NCI-H1105 treated with DMSO at 0.1 percent for 48 hours (cell line): ENCODE measurements at regions not wholly inside any gene's neighbourhood (a gene's known extent, or its start where the extent isn't known, plus 50 kb on each side); places are given as distances from the start of the nearest gene placed in this dataset.

Source experiments
- DNase-seq: peaks from one replicate; lab custom pipeline; 2025; lab: John Stamatoyannopoulos, UW

DNA sequence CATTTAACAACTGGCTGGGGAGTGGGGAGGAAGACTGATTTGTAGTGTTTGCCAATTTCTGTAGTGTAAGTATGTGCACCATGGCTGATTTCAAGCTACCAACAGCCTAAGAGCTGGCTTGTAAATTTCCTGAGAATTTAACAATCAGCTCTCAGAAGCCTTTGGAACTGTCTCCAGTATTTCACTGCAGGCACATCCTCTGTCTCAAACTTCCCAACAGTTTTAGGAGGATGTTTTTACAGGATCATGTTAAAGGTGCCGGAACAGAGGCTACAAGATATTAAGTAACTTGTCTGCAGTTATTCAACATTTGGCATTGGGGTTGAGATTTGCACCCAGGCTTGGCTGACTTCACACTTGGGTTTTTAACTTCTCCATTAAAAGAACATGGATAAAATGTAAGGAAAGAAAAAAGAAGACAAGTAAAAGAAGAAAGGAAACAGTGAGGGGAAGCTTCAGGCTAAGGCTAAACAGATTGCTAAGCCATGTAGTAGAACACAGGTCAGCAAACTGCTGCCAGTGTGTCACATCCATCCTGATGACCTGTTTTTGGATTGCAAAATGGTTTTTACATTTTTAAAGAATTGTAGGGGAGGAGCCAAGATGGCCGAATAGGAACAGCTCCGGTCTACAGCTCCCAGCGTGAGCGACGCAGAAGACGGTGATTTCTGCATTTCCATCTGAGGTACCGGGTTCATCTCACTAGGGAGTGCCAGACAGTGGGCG lies 204.8 kb upstream of the SESN3 start:
- peak; percentile 7 for DNase-seq

GRCh38 chr11:95435192-95435591 lies 204.2 kb upstream of the SESN3 start:
- no peak for DNase-seq

- DNase-seq, result no peak
These were observed 203.6 kb upstream of the SESN3 start for GRCh38 chr11:95434489-95435057.

GRCh38 chr11:95434009-95434408 lies 203.0 kb upstream of the SESN3 start:
- no peak for DNase-seq

DNA sequence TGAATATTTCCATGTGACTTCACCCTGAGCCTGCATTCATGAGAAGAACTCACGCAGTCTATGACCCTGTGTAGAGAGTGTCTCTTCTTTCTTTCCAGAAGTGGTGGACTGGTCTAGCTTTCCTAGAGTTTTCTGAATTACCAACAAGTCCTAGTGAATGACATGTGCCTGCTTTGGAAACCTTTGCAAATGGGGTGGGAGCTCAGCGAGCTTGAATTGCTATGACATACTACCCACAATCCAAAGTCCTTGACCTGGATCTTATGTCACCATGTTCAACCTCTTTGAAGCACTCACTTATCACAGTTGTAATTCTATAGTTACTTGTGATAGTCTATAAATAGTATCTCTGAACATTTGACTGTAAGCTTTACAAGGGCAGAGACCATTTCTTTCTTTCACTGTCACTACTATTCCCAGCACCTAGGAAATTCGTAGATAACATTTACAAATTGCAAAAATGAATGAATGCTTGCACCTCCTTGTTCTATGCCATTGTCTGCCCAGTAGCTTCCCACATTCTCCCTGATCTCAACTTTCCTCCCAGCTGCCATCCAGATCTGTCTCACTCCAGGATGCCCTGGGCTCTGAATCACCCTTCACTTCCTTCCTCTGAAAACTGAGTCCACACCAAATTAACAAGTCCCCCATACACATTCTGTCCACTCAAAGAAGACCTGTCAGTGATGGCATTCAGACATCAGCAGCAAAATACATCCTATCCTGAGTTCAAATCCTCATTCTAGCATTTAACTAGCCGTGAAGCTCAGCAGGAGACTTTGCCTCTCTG lies 201.9 kb upstream of the SESN3 start:
- no peak for DNase-seq

GRCh38 chr11:95429376-95429907 lies 198.4 kb upstream of the SESN3 start:
- DNase-seq, result no peak

DNA sequence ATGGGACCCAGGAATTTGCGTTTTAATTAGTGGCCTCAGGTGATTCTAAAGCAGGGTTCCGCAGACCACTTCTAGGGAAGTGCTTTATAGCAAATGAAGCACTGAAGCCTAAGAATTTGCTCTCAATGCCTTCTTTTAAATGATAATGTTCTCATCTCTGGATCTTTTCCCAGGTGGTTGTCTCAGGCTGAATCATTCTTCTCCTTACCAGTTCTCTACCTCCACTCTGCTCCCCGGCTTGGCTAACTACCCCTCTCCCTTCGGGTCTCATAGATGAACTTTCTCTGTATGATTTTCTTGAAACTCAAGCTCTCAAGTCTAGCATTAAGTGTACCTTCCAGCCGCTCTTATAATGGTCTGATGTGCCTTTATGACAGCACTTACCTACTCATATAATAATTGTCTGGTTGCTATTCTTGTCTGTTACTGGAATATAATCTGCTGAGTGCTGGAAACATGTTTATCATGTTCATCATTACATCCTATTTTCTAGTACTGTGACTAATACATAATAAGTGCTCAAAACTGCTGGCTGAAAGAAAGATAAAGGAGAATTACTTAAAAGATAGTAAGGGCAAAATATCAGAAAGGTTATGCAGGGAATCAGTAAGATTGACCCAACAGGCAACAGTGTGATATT lies 195.9 kb upstream of the SESN3 start:
- DNase-seq, result no peak

DNA sequence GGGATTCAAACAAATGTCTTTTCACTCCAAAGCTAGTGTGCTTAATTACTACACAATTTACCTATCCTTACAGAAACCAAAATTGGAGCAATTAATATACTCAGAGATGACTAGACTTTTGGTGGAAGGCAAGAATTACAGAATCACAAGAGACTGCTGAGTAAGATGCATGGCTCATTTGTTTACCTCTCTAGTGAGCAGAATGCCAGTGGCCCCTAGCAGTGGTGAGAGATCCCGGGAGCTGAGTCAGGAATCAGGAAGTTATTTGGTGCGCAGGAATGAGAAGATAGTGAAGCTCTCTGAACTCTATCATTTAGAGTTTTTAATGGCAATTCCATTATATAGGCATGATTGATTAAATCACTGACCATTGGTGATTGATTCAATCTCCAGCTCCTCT lies 188.9 kb upstream of the SESN3 start:
- DNase-seq, result no peak

DNA sequence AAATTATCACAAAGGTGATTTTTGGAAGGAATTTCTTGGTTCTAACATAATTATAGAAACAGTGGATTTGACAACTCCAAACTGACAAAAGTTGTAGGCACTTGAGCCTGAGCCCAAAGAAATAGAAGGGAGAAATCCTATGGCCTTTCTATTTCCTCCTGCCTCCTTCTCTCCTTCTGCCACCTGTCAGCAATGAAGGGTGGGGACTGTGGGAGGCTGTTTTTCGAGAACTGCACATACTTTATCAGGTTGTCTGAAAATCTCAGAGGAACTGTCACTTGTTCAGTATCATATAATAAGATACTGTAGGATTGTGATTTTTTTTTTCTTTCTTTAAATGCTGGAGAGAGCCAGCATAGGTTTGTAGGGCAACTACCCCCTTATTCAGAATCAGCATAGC lies 187.9 kb upstream of the SESN3 start:
- no peak for DNase-seq

DNA sequence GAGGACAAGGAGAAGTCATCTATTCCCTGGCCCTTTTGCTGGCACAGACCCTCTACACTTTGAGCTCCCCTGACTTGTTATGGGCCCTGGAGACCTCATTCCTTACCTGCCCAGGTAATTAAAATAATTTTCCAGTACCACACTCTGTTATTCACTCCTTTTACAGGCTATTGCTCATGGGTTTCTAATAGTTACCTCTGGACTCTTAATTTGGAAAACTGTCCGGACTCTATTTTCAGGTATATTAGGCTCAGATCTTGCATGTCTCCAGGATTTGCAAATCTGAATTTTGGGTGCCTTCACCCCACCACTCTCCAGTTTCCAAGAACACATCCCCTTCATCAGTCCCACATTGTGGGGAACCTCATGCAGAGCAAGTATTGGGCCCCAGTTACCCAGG lies 186.8 kb upstream of the SESN3 start:
- no peak for DNase-seq

GRCh38 chr11:95415837-95416304 lies 184.9 kb upstream of the SESN3 start:
- no peak for DNase-seq

DNA sequence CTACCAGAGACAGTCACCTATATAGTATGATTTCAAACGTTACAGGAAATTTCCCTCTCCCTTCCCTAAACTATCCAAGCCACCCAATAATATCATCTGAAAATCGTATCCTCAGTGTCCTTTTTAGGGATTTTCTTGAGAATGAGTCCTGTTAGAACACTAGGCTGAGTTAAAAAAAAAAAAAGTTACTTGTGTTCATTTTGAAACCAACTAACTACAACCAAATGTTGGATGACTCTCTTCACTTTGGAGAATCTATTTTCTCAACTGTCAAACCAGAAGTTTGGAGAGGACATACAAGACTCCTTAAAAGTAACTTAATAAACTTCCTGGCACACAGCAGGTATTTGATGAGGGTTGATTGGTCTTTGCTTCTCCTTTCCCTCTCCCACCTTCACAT lies 183.2 kb upstream of the SESN3 start:
- DNase-seq, result no peak

DNA sequence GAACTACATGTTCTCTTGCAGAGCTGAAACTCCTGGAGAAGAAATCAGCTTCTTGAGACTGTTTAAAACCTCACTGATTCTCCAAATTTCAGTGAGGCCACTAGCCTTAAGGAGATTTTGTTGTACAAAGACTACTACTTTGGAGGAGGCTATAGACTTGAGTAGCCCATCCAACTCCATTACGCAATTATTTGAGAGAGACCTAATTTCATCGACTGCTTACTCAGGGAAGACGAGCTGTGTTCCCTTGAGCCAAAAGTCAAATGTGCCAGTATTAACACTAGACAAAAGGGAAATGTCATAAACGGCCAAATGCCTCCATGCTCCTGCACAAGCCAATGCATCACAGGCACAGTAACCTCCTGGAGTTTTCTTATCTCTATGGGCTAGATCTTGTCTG lies 182.8 kb upstream of the SESN3 start:
- no peak for DNase-seq

- no peak for DNase-seq
These were observed 182.0 kb upstream of the SESN3 start for GRCh38 chr11:95413021-95413420.

- DNase-seq, result peak; percentile 11
These were observed 181.1 kb upstream of the SESN3 start for GRCh38 chr11:95412074-95412473.

- DNase-seq, result peak; percentile 8
These were observed 179.7 kb upstream of the SESN3 start for GRCh38 chr11:95410707-95411106.

DNA sequence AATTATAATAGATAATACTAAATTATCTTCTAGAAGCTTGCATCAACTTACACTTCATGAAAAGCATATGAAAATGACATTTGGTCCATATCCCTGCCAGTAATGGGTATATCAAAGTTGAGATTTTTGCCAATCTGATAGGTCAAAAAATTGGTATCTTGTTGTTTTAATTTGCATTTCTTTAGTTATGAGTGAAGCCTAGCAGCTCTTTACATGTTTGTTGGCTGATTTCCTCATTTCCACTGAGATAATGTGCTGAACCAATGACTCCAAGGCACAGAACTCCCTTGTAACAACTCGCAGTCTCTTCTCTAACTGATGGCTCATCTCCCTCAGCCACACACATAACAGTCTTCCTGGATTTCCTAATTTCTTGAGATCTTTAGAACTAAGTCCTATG lies 175.3 kb upstream of the SESN3 start:
- DNase-seq, result no peak

DNA sequence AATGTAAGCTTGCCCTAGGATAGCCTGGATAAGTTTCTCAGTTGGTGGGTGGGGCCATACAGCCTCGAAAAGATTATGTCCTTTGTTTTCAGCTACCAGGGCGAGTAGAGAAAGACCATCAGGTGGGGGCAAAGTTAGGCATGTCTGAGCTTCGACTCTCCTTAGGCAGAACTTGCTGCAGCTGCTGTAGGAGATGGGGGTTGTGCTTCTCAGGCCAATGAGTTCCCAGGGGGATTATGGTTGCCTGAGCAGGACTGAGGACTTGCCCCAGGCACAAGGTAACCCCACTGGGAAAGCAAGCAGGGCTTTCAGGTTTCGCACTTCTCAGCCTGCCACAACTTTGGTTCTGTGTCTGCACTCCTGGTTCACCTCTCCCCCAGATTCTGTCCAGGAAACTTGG lies 173.4 kb upstream of the SESN3 start:
- peak; percentile 13 for DNase-seq

DNA sequence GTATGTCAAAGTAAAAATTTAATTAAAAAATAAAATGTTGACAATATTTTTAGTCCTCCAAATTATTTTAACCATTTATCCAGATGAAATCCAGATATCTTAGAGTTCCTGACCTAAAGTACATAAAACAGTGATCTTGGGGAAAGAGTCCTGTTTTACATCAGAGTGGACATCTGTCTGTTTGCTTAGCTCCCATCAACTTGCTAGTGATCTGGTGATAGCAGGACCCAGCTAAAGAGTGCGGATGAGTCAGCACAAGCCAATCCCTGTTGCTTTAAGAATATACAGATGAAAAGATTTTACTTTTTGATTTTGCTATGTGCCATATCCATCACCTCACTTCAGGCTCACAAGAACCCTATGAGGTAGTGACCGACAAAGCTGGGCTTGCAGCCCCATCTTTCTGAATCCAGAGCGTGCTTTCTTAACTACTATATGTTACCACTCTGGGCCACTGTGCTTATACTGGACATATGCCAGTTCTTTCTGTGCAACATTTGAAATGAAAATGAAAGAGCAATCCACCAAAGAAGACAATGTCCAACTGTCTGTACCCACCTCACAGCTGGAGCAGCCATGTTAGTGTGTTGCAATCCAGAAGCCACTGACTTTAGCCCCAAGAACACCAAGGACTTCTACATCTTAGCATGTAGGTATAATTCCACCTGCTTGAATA lies 167.6 kb upstream of the SESN3 start:
- DNase-seq, result no peak

DNA sequence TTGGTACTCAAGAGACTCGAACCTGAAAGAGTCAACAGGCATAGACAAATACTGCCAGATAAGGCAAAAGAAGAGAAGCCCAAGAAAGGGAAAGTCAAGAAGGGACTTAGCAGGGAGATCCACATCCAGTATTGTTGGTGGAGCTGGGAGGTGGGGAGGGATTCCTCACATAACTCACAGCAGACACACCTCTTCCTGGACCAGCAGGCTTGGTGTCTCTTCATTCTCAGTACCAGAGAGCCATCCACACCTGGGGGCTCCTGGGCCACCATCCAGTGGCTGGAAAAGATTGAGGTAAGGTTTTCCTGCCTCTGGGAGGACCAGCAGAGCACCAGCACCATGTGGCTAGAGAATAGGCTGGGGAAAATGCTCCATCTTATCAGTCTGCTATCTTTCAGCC lies 161.6 kb upstream of the SESN3 start:
- no peak for DNase-seq

DNA sequence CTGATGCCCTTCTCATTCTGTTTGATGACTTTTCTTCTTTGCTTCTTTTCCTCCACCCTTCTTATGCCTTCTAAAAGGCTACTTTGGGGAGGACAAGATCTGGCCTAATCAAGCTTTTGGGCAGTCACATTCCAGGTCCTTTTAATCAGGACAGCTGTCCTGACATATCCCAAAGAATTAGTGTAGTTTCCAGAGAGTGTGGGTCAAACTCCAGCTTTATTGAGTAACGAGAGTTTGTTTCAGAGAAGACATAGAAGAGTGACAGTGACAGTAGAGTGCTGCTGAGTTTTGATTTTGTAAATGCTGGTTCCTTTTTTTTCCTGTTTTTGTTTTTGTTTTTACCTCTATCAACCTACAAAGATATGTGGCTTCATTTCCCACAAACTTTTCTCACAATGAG lies 158.4 kb upstream of the SESN3 start:
- no peak for DNase-seq

- no peak for DNase-seq
These were observed 157.1 kb upstream of the SESN3 start for GRCh38 chr11:95388086-95388485.
